NB4 (cell line): ENCODE measurements at regions not wholly inside any gene's neighbourhood (a gene's known extent, or its start where the extent isn't known, plus 50 kb on each side); places are given as distances from the start of the nearest gene placed in this dataset.

Source experiments
- DNase-seq: peaks from one replicate; pipeline ENCODE4 v3.0.0; 2010; ENCODE audit warnings: low read depth
- H3K4me3 ChIP-seq: one replicate; pipeline ENCODE4 v1.5.1; 2011; ENCODE audit warnings: mild to moderate bottlenecking, low read depth, low read length, moderate library complexity
- CTCF ChIP-seq: IDR thresholded peaks from one replicate; pipeline ENCODE4 v1.5.1; 2012; ENCODE audit warnings: low read depth, low read length
- MAX ChIP-seq: IDR thresholded peaks from 2 replicates; pipeline ENCODE4 v1.6.1; 2011; ENCODE audit warnings: low read depth, low read length
- MYC ChIP-seq: IDR thresholded peaks from 2 replicates; pipeline ENCODE4 v1.6.1; 2011; ENCODE audit warnings: low read depth, low read length
- POLR2A ChIP-seq: IDR thresholded peaks from 2 replicates; pipeline ENCODE4 v1.6.1; 2011; ENCODE audit warnings: mild to moderate bottlenecking; ENCODE audit not compliant: insufficient read length; ENCODE audit errors: extremely low read depth

GRCh38 chr12:13299457-13299856 lies 102.9 kb downstream of the EMP1 start:
- H3K4me3 ChIP-seq = no peak overlapping the region
- TF ChIP-seq CTCF (no peak), POLR2A (no peak), MYC (no peak), MAX (no peak)
- no peak for DNase-seq

GRCh38 chr12:13293096-13293495 lies 96.6 kb downstream of the EMP1 start:
- TF ChIP-seq MAX (no peak), POLR2A (no peak), MYC (no peak), CTCF (no peak)
- DNase-seq = no peak

GRCh38 chr12:13289653-13290289 lies 93.2 kb downstream of the EMP1 start:
- no peak overlapping the region for H3K4me3 ChIP-seq
- no peak for DNase-seq
- no peak for TF ChIP-seq MYC
- no peak for TF ChIP-seq CTCF
- TF ChIP-seq MAX = no peak
- TF ChIP-seq POLR2A = no peak

More at GRCh38 chr12:13293096-13293495, 96.6 kb downstream of the EMP1 start:
- no peak overlapping the region for H3K4me3 ChIP-seq

GRCh38 chr12:13288937-13289652 lies 92.6 kb downstream of the EMP1 start:
- TF ChIP-seq MYC (no peak), CTCF (no peak), MAX (no peak), POLR2A (no peak)
- H3K4me3 ChIP-seq = no peak overlapping the region
- DNase-seq = no peak

GRCh38 chr12:13288501-13288900 lies 92.0 kb downstream of the EMP1 start:
- no peak overlapping the region for H3K4me3 ChIP-seq
- DNase-seq = no peak
- TF ChIP-seq MYC (no peak), CTCF (no peak), POLR2A (no peak), MAX (no peak)
